Body of pancreas (tissue), 4 donors: ENCODE measurements at regions not wholly inside any gene's neighbourhood (a gene's known extent, or its start where the extent isn't known, plus 50 kb on each side); places are given as distances from the start of the nearest gene placed in this dataset.

Experiments used
- CTCF ChIP-seq, 7 experiments: fragments of 450-650 bp in 4 of 7; fragments of 200-600 bp in 3 of 7; sonication (generic) in 3 of 7; IDR thresholded peaks; one replicate each; pipeline ENCODE4 v1.5.1; 2016 to 2019; ENCODE audit warnings: antibody characterized with exemption in 7 of 7
- POLR2A ChIP-seq, 3 donors: fragments of 450-650 bp; IDR thresholded peaks; one replicate each; pipeline ENCODE4 v1.6.1; 2016; ENCODE audit warnings: antibody characterized with exemption in 3 of 3, mild to moderate bottlenecking in 2 of 3

GRCh38 chr11:121844016-121844415, 272.0 kb downstream of the BLID start:
- no peak for TF ChIP-seq POLR2A (IDR thresholded peaks at IDR 0.05)
- TF ChIP-seq CTCF (IDR thresholded peaks at IDR 0.05): no peak
